Stimulated activated CD8-positive, alpha-beta memory T cell treated with anti-CD3 and anti-CD28 coated beads, Interleukin-4, amount 100 ng/mL, for 48 hours (primary cell): ENCODE measurements at regions not wholly inside any gene's neighbourhood (a gene's known extent, or its start where the extent isn't known, plus 50 kb on each side); places are given as distances from the start of the nearest gene placed in this dataset.
"Not testable (repeated sequence)": the region's sequence is repeated elsewhere in the genome, so short reads cannot be mapped to it uniquely, and the experiment has no call there.

Source experiments
- DNase-seq: peaks from one replicate; pipeline ENCODE4 v3.0.0-alpha.2; 2020

DNA sequence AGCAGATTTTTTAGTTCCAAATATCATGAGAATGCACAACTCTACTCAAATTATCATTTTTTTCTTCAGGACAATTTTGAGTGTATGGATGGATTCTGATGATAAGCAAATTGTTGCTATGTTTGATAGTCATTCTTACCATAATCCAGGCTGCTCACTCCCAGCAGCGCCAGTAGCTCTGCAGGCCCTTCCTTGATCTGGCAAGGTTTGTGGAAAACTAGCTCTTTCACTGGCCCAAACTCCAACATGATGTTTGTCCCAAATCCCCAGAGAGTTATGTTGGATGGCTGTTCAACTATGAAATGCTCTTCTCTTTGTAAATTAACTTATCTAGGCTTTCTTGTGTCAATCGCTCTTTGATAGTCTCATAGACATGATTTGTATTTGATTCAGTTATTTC is 933.7 kb downstream of the DNAJB9 start:
- no peak for DNase-seq

DNA sequence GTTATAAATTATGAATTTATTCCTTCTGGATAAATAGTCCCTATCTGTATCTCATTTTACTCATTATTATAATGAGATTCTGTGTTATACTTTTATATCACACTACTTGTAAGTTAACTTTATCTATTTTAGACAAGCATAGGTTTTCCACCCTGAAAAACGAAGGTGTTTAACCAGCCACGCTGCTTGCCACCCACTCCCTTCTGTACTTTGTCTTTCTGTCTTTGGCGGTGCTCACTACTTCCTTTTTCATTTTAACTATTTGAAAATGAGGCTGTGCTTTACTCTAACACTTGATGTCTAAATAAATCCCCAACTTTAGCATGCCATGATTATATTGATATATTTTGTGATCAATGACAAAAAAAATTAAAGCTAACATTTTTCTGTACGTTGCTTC is 952.9 kb downstream of the DNAJB9 start:
- DNase-seq = no peak

DNA sequence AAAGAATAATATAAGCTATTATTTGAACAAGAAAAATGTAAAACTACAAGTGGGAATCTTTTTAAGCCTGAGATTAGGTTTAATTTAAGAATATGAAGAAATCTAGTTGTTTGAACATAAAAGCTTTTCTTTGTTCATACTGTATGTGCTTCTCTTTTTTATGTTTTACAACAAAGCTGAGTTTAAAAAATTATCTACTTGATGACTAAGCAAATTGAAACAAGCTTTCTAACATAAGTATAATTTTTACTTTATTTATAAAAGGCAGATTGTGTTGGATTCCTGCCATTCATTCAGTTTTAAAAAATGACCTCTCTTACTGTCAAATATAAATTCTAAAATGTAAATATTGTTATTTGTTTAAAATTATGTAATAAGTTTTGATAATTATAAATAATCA is 958.2 kb downstream of the DNAJB9 start:
- no peak for DNase-seq

GRCh38 chr7:109529712-109530111 is 960.0 kb downstream of the DNAJB9 start:
- DNase-seq = no peak

DNA sequence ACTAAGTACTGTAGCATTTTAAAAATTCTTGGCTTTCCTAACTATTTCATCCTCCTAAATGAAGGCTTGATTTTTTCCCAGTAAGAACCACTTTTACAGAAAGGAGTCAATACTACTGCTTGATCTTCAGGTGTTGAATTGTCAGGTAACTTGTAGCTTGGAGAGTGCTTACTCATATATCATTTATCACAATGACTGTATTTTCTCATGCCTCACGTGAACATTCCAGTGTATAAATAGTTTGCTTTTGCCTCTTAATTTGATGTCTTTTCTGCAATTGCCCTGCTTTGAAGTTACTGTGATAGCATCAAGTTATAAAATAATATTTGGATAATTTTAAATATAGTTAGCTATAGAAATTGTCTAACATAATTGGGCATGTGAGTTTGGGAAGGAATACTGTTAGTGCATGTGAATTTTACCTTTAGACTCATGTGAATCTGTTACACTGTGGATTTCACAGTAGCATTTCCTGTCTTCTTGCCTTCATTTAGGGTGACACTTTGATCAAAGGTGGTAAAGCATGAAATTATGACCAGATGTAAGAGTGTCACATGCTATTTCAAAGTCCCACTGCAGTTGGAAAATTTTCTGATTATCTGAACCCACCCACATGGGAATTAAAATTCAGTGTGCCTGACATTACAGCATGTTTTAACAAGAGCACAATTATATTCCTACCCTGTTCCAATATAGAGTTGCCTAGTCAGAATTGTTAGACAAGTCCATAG is 962.8 kb downstream of the DNAJB9 start:
- DNase-seq = no peak

DNA sequence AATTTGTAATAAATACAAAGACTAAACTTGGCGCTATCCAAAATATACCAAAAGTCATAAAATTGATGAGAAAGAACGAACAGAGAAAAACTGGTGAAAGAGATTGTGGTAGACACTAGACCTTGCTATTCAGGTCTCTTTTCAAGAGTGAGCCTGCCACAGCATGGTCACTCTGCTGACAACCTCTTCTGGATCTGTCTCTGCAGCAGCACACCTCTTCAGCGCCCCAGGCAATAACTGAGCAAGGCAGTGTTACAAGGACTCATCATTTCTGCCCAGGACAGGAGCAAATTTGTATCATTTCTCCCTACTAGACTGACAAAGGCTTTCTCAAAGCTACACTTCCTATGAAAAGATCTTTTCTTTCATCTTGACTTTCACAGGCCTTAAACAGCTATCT is 976.0 kb downstream of the DNAJB9 start:
- DNase-seq = no peak

- DNase-seq = no peak
Measured at GRCh38 chr7:109549471-109550193, 980.0 kb downstream of the DNAJB9 start.

DNA sequence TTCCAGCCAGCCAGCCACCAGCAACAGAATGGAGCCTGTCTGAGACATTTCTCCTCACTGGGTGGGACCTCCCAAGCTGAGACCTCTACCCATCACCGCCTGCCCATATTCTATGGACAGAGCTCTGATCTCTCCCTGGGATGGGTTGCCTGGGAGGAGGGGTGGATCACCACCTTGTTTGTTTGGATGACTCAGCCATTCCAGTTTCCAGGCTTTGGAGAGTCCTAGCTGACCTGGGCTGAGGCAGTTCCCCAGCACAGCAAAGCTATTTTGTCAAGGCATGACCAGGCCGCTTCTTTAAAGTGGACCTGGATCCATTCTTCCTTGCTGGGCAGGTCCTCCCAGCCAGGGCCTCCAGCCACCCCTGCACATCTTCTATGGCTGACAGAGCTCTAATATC is 982.3 kb downstream of the DNAJB9 start:
- DNase-seq = no peak

DNA sequence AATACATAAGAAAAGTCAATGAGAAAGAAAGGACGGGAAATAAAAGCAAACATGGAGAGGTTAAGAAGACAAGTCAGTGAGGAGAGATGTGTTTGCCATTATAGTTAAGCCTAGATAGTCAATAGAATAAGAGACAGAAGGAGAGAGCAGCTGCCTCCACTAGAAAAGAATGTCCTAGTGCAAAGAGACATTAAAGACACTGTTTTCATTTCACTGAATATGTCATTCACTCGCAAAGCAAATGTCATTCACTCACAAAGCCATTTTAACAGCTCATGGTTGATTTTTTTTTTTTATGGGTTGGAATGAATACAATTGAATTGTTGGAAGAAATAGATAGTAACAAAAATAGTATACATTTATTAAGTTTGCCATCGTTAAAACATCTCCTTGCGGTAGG is 1007.6 kb downstream of the DNAJB9 start:
- no peak for DNase-seq

DNA sequence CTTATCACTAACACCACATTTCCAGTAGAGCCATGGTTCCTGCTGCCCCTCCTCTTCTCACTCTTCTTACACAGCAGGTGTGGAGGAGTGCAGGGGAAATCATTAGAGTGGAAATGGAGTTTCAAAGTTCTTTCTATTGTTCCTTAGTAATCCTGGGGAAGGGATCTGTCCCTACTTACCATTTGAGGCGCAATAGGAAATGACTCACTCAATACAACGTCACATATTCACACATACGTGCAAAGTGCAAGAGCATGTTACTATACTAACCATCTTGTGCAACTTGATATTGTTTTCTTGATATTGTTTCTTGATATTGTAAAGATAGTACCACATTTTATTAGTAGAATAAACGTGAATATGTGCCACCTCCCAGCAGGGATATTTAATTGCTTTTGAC is 1010.2 kb downstream of the DNAJB9 start:
- no peak for DNase-seq

DNA sequence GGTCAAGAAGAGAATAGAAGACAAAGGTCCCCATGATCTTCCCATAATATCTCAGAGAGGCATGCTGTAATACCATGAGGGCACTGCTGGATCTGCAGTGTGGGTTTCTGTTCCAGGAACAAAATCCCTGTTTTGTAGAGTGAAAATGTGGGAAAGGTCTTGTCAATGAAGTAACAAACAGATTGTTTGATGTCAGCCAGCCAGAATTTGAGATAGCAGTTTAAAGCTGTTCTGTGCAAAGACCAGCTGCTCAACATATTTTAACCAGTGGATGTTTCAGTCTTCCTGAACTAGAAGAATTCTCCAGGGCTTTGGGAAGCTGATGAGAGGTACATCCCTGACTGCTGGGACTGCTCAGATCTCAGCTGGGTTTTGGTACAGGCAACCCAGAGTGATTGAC is 1012.5 kb downstream of the DNAJB9 start:
- DNase-seq = no peak

- DNase-seq = not testable (repeated sequence)
Measured at GRCh38 chr7:109596948-109597347, 1027.3 kb downstream of the DNAJB9 start.

DNA sequence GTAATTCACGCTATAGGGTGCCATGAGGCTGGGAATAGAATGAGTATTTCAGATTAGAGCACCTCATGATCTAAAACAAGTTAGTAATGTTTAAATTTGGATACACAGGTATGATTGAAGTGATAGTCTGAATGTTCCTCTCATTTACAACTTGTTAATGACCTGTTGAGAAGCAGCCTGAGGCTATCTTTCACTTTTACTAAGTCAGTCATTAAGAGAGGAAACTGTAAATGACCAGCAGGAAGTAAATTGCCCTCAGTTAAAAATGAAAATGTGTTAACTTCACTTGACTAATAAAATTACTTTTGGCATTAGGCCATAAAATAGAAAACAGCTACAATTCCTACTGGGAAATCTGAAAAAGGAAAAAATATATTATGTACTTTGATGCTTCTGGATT is 1042.0 kb downstream of the DNAJB9 start:
- DNase-seq = no peak

- DNase-seq = no peak
Measured at GRCh38 chr7:109616551-109617069, 1046.9 kb downstream of the DNAJB9 start.

- DNase-seq = no peak
Measured at GRCh38 chr7:109622320-109622719, 1052.6 kb downstream of the DNAJB9 start.

DNA sequence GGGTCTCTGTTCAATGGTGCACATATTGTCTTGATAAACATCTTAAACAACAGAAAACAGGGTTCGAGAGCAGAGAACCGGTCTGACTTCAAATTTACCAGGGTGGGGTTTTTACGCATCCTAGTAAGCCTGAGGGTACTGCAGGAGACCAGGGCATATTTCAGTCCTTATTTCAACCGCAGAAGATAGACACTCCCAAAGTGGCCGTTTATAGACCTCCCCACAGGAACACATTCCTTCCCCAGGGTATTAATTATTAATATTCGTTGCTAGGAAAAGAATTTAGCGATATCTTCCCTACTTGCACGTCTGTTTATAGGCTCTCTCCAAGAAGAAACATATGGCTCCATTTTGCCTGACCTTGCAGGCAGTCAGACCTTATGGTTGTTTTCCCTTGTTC is 1063.2 kb downstream of the DNAJB9 start:
- not testable (repeated sequence) for DNase-seq

- no peak for DNase-seq
Measured at GRCh38 chr7:109635374-109635773, 1065.7 kb downstream of the DNAJB9 start.

DNA sequence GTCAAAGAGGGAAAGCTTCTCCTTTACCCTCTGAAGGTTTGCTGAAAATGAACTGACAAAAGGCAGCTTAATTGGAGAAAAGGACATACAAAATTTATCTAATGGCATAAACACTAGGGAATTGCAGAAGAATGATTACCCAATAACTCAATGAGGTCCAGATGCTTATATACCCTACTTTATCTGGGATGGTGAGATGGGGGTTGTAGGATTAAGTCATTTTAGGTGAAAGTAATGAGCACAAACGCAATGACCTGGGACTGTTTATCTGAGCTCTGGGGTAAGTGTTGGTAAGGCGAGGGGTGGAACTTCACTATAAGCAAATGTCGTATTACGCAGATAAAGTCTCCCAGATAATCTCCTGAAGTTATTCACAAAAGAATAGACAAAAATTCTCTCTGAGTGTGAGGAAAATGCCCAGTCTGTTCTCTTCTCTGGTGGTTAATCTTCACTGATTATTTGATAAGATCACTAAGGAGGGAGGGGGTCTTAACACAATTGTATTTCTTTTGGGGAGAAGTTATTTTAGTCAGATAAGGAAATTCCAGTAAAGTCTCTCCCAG is 1067.8 kb downstream of the DNAJB9 start:
- DNase-seq = no peak

DNA sequence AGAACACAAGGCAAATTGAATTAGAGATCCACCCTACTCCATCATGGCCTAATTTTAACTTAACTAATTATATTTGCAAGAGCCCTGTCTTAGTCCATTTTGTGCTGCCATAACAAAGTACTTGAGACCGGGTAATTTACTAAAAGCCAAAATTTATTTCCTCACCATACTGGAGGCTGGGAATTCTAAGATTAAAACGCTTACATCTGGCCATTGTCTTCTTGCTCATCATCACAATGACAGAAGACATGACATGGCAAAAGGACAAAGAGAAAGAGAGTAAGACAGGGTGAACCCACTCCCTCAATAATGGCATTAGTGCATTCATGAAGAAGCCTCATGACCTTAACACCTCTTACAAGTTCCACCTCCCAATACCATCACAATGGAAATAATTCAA is 1068.6 kb downstream of the DNAJB9 start:
- DNase-seq = no peak

GRCh38 chr7:109639561-109639960 is 1069.9 kb downstream of the DNAJB9 start:
- DNase-seq = no peak

- DNase-seq = no peak
Measured at GRCh38 chr7:109641445-109641844, 1071.8 kb downstream of the DNAJB9 start.

- DNase-seq = no peak
Measured at GRCh38 chr7:109646124-109646523, 1076.5 kb downstream of the DNAJB9 start.

- not testable (repeated sequence) for DNase-seq
Measured at GRCh38 chr7:109646594-109646993, 1076.9 kb downstream of the DNAJB9 start.

- DNase-seq = not testable (repeated sequence)
Measured at GRCh38 chr7:109647263-109647662, 1077.6 kb downstream of the DNAJB9 start.
